Endothelial cell (in vitro differentiated cells): ENCODE measurements at regions not wholly inside any gene's neighbourhood (a gene's known extent, or its start where the extent isn't known, plus 50 kb on each side); places are given as distances from the start of the nearest gene placed in this dataset.

Experiments
- DNase-seq: peaks from one replicate; pipeline ENCODE4 v3.0.0; 2021; ENCODE audit warnings: low spot score
- H3K27ac Mint-ChIP-seq: one replicate; pipeline ENCODE4 v1.8.0; 2021; ENCODE audit warnings: mixed read lengths, inconsistent platforms; ENCODE audit not compliant: unreplicated experiment
- H3K27me3 Mint-ChIP-seq: one replicate; pipeline ENCODE4 v1.8.0; 2021; ENCODE audit warnings: mild to moderate bottlenecking, moderate library complexity, mixed read lengths, inconsistent platforms; ENCODE audit not compliant: unreplicated experiment
- H3K36me3 Mint-ChIP-seq: one replicate; pipeline ENCODE4 v1.8.0; 2021; ENCODE audit warnings: mild to moderate bottlenecking, low read depth, mixed read lengths, inconsistent platforms; ENCODE audit not compliant: unreplicated experiment
- H3K4me1 Mint-ChIP-seq: one replicate; pipeline ENCODE4 v1.8.0; 2021; ENCODE audit warnings: mild to moderate bottlenecking, mixed read lengths, inconsistent platforms; ENCODE audit not compliant: unreplicated experiment
- H3K4me3 Mint-ChIP-seq: one replicate; pipeline ENCODE4 v1.8.0; 2021; ENCODE audit warnings: mild to moderate bottlenecking, mixed read lengths, inconsistent platforms; ENCODE audit not compliant: unreplicated experiment
- H3K9me3 Mint-ChIP-seq: one replicate; pipeline ENCODE4 v1.8.0; 2021; ENCODE audit warnings: mixed read lengths, inconsistent platforms; ENCODE audit not compliant: unreplicated experiment
- CTCF ChIP-seq: fragments of 200-600 bp; sonication (generic); IDR thresholded peaks from one replicate; pipeline ENCODE4 v1.5.0; 2021; ENCODE audit warnings: antibody characterized with exemption; ENCODE audit not compliant: unreplicated experiment

GRCh38 chr18:77995593-77995992, 745.9 kb downstream of the GALR1 start:
- peaks cover 44% of the 10 kb centered on the region for H3K9me3 Mint-ChIP-seq
- H3K4me3 Mint-ChIP-seq, result no peak overlapping the region
- no peaks in the 10 kb centered on the region for H3K4me1 Mint-ChIP-seq
- H3K27ac Mint-ChIP-seq, result no peak overlapping the region
- TF ChIP-seq CTCF, result no peak
- no peaks in the 10 kb centered on the region for H3K27me3 Mint-ChIP-seq
- DNase-seq, result no peak
- peaks cover 7% of the 10 kb centered on the region for H3K36me3 Mint-ChIP-seq

GRCh38 chr18:77996737-77997136, 747.1 kb downstream of the GALR1 start:
- H3K27me3 Mint-ChIP-seq, result no peaks in the 10 kb centered on the region
- no peaks in the 10 kb centered on the region for H3K4me1 Mint-ChIP-seq
- H3K9me3 Mint-ChIP-seq, result peaks cover 35% of the 10 kb centered on the region
- peaks cover 4% of the 10 kb centered on the region for H3K36me3 Mint-ChIP-seq
- DNase-seq, result no peak
- no peak overlapping the region for H3K27ac Mint-ChIP-seq
- no peak for TF ChIP-seq CTCF
- no peak overlapping the region for H3K4me3 Mint-ChIP-seq

- no peaks in the 10 kb centered on the region for H3K36me3 Mint-ChIP-seq
- DNase-seq, result no peak
Measured at GRCh38 chr18:78001811-78002210, 752.2 kb downstream of the GALR1 start.

GRCh38 chr18:78006006-78006773, 756.5 kb downstream of the GALR1 start:
- Mint-ChIP-seq H3K4me3 (no peak overlapping the region), H3K9me3 (peaks cover 35% of the 10 kb centered on the region), H3K27me3 (peaks cover 6% of the 10 kb centered on the region), H3K36me3 (peaks cover 12% of the 10 kb centered on the region), H3K27ac (no peak overlapping the region), H3K4me1 (no peaks in the 10 kb centered on the region)
- DNase-seq, result no peak
- no peak for TF ChIP-seq CTCF

More at GRCh38 chr18:78001811-78002210, 752.2 kb downstream of the GALR1 start:
- Mint-ChIP-seq H3K27me3 (no peaks in the 10 kb centered on the region), H3K27ac (no peak overlapping the region), H3K4me1 (no peaks in the 10 kb centered on the region), H3K4me3 (no peak overlapping the region), H3K9me3 (peaks cover 17% of the 10 kb centered on the region)
- no peak for TF ChIP-seq CTCF

- Mint-ChIP-seq H3K4me3 (no peak overlapping the region), H3K36me3 (peaks cover 12% of the 10 kb centered on the region), H3K27me3 (peaks cover 6% of the 10 kb centered on the region), H3K9me3 (peaks cover 35% of the 10 kb centered on the region), H3K27ac (no peak overlapping the region), H3K4me1 (no peaks in the 10 kb centered on the region)
- no peak for TF ChIP-seq CTCF
- no peak for DNase-seq
Measured at GRCh38 chr18:78006774-78007260, 757.2 kb downstream of the GALR1 start.
